Posterior vena cava (tissue), 2 donors: ENCODE measurements at regions not wholly inside any gene's neighbourhood (a gene's known extent, or its start where the extent isn't known, plus 50 kb on each side); places are given as distances from the start of the nearest gene placed in this dataset.

Experiments
- DNase-seq: peaks from one replicate; pipeline ENCODE4 v3.0.0-alpha.2; 2020; ENCODE audit warnings: low spot score
- intact Hi-C, 2 donors: fragments of 100-400 bp; cut with DNase I; formaldehyde crosslinking; loops; one replicate each; pipeline versions ENCODE4 v1.14.1 to v1.14.2; 2022 to 2023
- donor health status: DM: yes; HTN: yes; CAD: no.
- donor health status: DM: yes; HTN: yes; CAD: no.

DNA sequence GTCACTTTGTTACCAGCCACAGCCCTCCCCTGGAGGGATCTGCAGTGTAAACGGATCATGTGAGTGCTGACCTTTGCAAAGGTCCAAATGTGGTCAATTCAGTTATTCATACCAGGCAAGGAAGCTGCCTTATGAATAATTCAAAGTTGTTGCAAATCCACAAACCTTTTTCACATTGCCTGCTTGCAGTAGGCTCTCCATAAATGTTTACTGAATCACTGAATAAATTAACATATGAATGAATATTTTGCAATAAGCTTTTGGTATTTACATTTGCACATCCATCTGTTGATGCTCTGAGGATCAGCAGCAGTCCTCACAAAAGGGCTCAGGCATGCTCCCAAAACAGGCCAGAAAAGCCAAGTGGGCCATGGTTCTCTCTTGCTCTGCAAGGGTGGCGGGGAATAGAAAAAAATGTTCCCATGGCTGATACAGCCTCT lies 156.8 kb downstream of the VAPA start:
- intact Hi-C loops = no loop called here
- no peak for DNase-seq

DNA sequence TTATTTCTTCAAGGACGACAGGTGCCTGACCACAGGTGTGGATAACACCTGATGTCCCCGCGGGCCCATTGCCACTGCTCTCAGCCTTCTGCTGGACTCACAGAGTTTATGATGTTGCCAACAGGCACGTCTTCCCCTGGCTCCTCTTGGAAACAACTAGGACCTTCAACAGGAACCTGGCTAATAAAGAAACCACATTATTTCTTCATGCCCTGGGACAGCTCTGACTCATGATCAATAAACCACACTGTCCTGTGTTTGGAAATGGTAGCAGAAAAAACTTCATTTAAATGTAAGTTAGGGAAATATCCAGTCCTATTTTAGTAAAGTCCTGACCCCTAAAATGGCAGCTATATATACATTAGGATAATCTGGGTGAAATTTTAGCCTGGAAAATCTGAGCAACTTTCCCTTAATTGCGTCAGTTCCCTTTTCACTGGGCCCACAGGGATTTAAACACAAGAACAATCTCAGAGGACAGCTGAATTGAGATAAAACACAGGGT lies 158.9 kb downstream of the VAPA start:
- DNase-seq = no peak
- intact Hi-C loops = no loop called here

DNA sequence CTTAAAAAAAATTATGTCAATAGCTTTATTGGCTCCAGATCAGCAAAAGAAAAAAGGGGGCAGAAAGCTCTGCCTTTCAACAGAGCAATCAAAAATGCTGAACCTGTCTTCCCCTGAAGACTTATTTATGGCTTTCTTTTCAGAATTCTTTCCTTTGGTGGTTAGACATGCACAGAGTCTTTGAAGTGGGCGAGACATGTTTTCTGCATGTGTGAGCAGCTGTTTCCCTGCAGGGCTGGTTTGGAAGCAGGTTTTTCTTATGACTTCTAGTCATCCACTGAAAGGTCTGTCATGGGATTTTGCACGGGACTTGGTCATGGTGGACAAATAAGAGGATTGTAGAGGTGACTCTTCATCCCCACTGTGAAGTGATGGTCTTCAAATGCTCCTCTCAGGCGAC lies 160.3 kb downstream of the VAPA start:
- intact Hi-C loops = no loop called here
- no peak for DNase-seq

DNA sequence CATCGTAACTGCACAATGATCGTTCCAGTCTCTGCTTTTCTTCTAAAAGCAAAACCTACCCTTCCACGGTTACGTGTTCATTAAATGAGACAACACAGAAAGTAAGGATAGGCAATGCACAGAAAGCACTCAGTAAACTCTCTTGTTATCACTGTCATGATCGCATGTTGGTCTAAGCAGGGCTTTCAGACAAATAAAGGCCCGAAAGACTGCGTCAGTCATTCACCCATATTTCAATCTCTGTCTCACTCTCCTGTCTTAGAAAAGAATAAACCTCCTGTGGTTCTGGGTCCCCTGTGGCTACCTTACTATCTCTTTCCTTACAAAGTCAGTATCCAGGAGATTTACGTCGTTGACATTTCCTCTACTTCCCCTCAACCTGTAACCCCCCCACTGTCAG lies 160.9 kb downstream of the VAPA start:
- intact Hi-C loops = no loop called here
- DNase-seq = no peak

DNA sequence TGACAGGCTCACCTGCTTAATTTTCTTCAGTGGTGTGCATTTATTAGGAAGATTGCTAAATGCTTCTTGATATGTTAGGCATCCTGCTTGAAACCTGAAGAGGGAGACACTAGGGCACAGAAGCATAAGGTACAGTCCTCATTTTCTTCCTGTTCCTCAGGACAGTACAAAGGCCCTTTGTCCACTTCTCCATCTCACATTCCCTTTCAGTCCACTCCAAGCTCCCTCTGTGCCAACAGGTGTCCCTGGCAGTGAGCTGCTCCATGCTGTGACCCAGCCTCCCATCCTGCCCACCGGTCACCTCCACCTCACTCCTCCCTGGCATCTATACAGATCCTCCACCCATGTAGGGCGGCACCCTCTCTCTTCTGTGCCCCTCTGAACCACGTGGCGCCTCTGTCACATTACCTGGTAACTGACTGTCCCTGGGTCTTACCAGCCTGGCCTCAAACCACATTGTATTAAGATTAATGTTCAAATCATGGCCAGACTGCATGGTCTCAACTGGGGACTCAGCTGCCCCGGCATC lies 162.8 kb downstream of the VAPA start:
- intact Hi-C loops = no loop called here
- DNase-seq = no peak

DNA sequence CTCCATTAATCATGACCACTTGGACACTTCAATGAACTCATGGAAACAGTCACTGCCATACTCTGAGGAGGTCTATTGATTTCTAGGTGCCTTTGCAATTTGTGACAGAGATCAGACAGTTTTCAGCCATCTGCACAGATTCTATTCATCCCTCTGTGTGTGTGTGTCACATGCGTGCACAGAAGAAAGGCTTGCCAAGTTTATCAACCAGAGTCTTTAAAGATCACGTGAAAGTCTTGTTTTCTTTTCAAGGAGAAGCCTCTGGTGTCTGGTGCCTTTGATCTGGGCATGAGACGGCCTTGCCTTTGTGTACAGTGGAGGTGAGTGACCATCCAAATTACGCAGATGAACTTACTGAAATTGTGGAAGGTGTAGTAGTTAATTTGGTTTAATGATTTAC lies 164.2 kb downstream of the VAPA start:
- DNase-seq = no peak
- intact Hi-C loops = no loop called here

DNA sequence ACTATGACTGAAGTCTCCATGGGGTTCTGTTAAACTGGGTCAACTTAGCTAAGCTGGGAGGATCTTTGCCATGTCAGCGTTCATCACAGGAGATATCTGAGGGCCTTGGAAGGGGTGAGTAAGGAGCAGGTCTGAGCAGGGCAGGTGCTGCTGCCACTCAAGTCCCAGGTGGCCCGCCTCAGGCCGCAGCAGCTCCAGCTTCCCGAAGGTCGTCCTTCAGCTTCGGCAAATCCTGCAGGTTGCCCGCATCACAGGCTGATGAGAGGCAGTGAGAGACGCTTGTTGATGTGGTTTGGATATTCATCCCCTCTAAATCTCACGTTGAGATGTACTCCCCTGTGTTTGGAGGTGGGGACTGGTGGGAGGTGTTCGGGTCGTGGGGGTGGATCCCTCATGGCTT lies 166.6 kb downstream of the VAPA start:
- DNase-seq = no peak
- intact Hi-C loops = no loop called here

DNA sequence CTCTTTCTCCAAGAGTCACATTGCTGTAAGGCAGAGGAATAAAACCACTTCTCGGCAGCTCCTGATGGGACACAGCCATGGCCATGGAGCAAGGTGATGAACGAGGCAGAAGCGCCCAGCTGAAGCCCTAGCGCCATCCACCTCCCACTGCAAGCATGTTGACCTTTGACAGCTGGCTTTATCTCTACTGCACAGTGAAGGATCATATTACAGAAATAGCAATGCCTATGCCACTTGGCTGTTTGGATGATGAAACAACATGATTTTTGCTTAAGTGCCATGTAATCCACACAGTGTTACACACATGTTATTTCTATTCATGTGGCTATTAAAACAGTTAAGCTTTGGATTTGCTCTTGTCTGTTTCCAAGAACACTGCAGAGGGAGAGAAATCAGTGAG lies 167.7 kb downstream of the VAPA start:
- intact Hi-C loops = no loop called here
- no peak for DNase-seq

DNA sequence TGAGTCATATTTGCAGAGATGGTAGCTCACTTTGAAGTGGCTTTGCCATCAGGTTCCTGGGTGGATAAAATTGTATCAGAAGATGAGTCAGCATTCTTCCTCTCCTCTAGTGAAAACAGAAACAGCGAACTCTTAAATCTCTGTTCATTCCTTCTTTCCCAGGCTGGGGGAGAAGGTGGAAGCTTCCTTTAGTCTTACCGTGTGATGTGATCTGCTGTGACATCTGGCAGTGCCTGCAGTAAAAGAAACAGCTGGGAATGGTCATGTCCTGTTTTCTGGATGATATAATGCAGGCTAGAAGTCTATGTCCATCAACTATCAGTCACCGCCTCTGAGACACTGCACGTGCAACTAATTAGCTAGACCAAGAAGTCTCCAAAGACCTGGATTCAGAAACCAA lies 171.6 kb downstream of the VAPA start:
- intact Hi-C loops = no loop called here
- no peak for DNase-seq

DNA sequence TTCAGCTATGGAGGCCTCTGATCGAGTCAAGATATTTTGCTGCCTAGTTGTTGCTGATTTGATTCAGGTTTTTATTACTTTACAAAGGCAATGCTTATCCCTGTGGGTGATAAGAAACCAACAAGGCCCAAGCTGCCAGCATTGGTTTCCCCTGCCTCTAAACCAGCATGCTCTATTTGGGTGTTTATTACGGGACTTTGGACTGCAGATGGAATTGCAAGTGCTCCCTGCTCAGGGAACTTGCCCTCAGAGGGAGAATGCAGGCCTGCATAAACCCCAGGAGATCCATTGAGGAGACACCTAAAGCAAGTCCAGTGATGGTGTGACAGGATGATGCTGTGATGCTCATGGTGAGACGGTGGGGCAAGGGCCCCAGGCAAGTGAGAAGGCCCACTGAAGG lies 172.1 kb downstream of the VAPA start:
- DNase-seq = no peak
- intact Hi-C loops = no loop called here

DNA sequence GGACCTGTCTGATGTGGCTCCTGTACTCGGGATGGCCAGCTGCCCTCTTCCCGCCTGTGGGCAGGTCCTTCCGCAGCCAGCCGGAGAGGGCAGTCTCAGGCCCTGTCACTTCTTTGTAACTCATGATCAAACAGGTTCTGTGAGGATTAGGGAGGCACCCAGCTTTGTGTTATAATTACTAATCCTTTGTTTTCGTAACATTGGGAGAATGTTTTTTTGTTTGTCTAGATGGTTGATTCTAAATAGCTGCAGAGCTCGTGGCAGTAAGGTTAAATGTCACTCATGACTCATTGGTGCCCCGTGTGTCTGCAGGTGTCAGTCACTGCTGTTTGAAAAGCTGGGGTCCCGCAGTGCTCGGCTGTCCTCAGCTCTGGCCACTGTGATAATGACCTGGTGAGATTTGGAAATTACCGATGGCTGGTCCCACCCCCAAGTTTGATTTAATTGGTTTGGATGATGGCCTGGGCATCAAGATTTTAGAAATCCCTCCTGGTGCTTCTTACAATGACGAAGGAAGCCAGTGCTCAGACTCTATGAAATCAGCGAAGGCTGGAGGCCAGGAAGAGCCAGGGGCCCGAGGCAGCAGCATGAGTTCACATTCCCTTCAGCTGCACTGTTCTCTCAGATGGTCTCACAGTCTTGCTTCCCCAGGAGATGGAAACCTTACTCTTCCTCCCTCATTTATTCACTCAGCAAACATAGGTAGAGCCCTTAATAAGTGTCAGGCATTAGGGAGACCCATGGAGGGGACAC lies 172.8 kb downstream of the VAPA start:
- intact Hi-C loops = no loop called here
- DNase-seq = no peak

DNA sequence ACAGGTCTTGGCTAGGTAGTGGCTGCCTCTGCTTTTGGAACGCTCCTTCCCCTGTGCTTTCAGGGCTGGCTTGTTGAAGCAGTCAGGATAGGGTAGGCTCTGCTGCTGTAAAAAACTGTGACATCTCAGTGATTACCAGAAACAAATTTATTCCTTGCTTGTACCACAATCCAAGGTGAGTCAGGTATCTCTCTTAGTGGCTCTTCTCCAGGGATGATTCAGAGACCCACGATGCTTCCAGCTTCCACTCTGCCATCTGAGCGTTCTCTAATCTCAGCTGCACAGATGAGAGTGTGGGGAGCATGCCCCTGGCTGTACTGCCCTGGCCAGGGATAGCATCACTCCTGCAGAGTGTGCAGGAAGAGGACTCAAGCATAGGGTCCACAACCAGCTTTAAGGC lies 174.9 kb downstream of the VAPA start:
- no peak for DNase-seq
- intact Hi-C loops = no loop called here

DNA sequence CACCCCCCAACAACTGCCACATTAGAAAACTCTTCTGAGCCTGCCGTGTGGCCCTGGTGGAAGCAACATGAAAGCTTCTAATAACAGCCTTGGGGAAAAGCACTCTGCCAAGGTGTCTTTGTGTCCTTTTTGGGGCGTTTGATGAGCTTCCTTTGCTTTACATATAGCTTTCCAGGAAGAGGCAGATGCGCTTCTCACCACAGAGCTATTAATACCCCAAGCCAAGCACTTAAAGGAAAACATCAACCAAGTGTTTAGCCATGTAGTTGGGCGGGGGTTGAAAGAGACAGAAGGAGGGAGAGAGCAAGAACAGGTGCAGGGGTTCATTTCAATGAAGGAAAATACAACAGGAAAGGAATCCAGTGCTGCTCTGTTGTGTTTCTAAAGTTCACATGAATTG lies 176.1 kb downstream of the VAPA start:
- intact Hi-C loops = no loop called here
- no peak for DNase-seq

DNA sequence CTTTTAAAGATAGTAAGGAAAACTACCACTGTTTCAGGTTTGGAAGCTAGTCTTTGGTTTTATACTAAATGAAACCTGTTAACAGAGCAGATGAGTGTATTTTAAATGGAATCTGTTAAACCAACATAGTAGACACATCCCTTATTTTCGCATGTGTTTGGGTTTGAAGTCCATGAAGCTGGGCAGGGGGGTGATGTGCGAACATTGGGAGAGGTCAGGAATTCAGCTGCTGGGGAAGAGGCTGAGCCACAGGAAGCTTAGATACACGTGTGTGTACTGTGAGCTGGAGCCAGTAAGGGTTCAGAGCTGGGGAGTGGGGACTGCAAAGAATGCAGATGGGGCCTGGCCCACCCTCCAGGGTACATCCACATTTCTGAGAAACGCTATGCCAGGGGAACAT lies 176.9 kb downstream of the VAPA start:
- DNase-seq = no peak
- intact Hi-C loops = no loop called here

DNA sequence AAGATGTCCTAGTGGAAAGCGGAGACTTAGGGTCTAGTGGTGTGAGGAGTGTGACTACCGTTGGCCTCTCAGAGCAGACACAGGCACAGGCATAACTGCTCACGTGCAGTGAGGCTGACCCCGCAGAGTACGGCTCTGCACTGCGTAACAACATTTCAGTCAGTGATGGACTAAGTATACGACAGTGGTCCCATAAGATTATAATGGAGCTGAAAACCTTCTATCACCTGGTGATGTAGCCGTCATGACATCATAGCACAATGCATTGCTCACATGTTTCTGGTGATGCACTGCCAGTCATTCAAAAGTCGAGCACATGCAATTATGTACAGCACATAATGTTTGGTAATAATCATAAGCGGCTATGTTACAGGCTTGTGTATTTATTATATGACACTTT lies 179.6 kb downstream of the VAPA start:
- intact Hi-C loops = no loop called here
- DNase-seq = no peak

DNA sequence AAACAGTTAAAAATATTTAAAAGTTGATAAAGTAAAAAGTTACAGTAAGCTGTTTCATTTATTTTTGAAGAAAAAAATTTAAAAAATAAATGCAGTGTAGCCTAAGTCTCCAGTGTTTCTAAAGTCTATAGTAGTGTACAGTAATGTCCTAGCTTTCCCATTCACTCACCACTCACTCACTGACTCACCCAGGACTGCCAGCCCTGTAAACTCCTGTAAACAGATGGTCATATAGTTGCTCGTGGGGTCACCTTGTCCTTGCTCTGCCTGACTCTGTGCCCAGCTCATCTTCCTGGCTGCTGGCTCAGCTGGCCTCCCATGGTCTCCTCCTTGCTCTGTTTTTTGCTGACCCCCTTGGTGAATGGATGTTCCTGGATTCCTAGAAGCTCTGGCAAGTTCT lies 180.3 kb downstream of the VAPA start:
- intact Hi-C loops = no loop called here
- DNase-seq = no peak

DNA sequence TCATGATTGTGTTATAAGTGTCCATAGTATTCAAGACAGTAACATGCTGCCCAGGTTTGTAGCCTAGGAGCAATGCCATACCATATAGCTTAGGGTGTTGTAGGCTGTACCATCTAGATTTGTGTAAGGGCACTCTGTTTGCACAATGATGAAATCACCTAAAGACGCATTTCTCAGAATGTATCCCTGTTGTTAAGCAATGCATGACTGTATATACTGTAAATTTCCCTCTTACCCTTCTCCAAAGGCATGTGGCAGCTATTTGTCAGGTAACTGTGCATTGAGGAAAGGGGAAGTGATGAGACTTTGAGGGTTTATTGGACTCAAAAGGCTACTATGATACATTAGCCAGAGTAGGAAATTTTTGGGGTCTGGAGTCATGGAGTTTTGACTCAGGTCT lies 180.8 kb downstream of the VAPA start:
- DNase-seq = no peak
- intact Hi-C loops = no loop called here

DNA sequence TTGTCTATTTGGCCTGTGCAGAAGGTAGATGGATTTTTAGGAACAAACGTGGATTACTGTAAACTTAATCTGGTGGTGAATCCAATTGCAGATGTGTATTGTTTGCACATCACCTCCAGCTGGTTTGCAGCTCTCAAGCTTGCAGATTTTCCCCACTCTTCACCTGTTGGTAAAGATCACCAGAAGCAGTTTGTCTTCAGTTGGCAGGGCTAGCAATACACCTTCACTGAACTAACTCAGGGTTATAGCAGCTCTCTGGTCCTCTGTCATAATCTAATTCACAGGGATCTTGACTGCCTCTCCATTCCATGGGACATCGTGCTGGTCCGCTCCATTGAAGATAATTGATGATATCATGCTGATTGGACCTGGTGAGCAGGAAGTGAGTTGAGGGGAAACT lies 181.5 kb downstream of the VAPA start:
- no peak for DNase-seq
- intact Hi-C loops = no loop called here

DNA sequence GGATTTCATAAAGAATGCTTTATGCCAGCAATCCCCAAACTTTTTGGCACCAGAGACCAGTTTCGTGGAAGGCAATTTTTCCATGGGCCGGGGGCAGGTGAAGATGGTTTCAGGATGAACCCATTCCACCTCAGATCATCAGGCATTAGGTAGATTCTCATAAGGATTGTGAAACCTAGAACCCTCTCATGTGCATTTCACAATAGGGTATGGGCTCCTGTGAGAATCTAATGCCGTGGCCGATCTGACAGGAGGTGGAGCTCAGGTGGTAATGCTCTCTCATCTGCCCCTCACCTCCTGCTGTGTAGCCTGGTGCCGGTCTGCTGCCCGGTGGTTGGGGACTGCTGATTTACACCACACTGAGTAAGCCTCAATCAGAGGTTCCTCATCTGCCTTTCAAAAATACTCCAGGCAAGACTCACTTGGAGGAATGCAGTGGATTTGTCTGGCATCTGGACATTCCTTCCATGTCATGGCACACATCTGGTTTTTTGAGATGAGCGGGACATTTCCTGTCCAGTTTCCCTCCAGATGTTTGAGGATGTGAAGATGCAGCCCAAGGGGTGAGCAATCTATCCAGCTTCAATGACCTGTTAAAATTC lies 185.8 kb downstream of the VAPA start:
- intact Hi-C loops = no loop called here
- DNase-seq = no peak

DNA sequence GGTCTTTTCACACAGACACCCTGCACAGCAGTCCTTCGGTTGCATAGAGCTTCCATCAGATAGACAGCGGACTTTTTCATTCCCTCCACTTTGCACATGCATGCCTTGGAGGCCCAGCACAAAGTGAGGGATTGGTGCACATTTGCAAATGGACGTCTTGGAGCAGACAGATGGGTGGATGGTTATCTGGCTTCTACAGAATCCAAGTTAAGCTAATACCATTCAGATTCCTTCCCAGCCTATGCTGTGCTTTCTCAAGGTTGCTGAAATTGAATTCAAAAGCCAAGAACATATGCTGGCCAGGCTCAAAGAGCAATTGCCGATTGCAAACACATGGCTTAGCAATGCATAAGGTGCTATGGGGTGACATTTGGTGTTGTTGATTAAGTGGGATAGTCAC lies 186.4 kb downstream of the VAPA start:
- no peak for DNase-seq
- intact Hi-C loops = no loop called here
